ENCODE measurements at regions not wholly inside any gene's neighbourhood (a gene's known extent, or its start where the extent isn't known, plus 50 kb on each side); places are given as distances from the start of the nearest gene placed in this dataset.
A peak's percentile ranks its signal among the peaks of the same experiment; 100 is the strongest.

DNA sequence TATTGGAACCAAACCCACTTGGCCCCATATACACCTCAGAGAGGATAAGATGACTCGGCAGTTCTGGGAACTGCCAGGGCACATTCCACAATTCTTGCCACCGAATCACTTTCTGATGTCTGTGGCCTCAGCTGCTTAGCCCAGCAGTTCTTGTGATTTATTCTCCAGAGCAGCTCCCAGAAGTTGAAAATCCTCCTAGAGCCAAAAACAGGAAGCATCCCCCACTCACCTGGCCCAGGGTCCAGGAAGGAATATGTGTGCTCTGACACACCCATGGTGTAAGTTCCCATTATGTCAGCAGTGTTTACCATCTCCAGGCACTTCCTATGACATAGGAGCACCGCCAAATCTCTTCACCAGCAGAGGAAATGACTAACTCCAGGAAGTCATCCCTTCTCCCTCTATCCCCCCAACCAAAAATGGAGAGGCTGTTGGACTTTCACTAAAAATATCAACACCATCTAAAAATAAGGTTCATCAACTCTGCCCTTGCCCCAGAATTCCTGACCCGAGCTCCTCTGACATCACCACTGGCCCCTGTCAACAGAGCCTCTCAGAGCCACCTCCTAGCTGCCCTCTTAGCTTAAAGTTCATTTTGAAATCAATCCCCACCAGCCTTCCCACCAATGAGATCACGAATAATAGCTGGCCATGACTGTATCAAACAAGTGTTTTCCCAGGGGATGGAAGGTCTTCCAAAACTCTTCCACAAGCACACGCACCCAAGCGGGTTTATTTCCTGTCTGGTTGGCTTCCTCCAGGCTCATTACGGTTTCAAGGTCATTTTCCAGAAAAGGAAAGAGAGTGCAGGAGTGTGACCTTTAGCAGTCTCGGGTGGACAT lies 223.1 kb upstream of the PARD3B start:
- H3K27ac Mint-ChIP-seq, result no peak overlapping the region
- Histone ChIP-seq H3K36me3 (replicated peaks in 1 of 2; ENCODE audit: control extremely low read depth in 1 of 2, control insufficient read depth in 1 of 2, extremely low read depth in 1 of 2, insufficient read depth in 2 of 2, low read length in 1 of 2) (no peaks in the 10 kb centered on the region), H3K27ac (ENCODE audit: low read length in 2 of 2) (no peak overlapping the region), H3K4me3 (ENCODE audit: control extremely low read depth in 1 of 5, extremely low read depth in 1 of 5, insufficient read depth in 1 of 5, low read depth in 2 of 5, low read length in 4 of 5) (no peak overlapping the region), H4K20me1 (ENCODE audit: control insufficient read depth, insufficient read depth, low read length, poor library complexity, severe bottlenecking) (no peaks in the 10 kb centered on the region), H3K9ac (ENCODE audit: low read length) (no peak overlapping the region), H3K4me2 (replicated peaks; ENCODE audit: low read depth, low read length, poor library complexity, severe bottlenecking) (no peak overlapping the region), H2AFZ (ENCODE audit: insufficient read depth, low read depth, low read length, poor library complexity, severe bottlenecking) (no peak overlapping the region), H3K79me2 (ENCODE audit: control insufficient read depth, insufficient read depth, low read length) (no peaks in the 10 kb centered on the region), H3K27me3 (replicated peaks in 1 of 4; ENCODE audit: control extremely low read depth in 1 of 4, control insufficient read depth in 3 of 4, insufficient read depth in 4 of 4, low read length in 3 of 4) (no peaks in the 10 kb centered on the region), H3K4me1 (ENCODE audit: control insufficient read depth in 2 of 2, insufficient read depth in 2 of 2, low read length in 2 of 2) (no peaks in the 10 kb centered on the region), H3K9me3 (ENCODE audit: control extremely low read depth in 1 of 3, control insufficient read depth in 2 of 3, insufficient read depth in 1 of 3, low read length in 2 of 3) (no peaks in the 10 kb centered on the region)
- intact Hi-C loops (cut with micrococcal nuclease), result loop anchor here (10.0 kb wide), 1 partner anchor 1493 kb away; no protein-coding TSS in a partner anchor
- DNase-seq, result no peak
- ChIA-PET CTCF (interaction anchor here (0.9 to 1.2 kb wide), 2 partner anchors 1354 to 1626 kb away, joined by 3 to 5 read pairs; no protein-coding TSS in a partner anchor), POLR2A (no interaction called here)
- TF ChIP-seq, protein P1, sequence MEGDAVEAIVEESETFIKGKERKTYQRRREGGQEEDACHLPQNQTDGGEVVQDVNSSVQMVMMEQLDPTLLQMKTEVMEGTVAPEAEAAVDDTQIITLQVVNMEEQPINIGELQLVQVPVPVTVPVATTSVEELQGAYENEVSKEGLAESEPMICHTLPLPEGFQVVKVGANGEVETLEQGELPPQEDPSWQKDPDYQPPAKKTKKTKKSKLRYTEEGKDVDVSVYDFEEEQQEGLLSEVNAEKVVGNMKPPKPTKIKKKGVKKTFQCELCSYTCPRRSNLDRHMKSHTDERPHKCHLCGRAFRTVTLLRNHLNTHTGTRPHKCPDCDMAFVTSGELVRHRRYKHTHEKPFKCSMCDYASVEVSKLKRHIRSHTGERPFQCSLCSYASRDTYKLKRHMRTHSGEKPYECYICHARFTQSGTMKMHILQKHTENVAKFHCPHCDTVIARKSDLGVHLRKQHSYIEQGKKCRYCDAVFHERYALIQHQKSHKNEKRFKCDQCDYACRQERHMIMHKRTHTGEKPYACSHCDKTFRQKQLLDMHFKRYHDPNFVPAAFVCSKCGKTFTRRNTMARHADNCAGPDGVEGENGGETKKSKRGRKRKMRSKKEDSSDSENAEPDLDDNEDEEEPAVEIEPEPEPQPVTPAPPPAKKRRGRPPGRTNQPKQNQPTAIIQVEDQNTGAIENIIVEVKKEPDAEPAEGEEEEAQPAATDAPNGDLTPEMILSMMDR (IDR thresholded peaks at IDR 0.05), result no peak
- TF ChIP-seq EZH2 (IDR thresholded peaks at IDR 0.05; ENCODE audit: borderline replicate concordance, insufficient read depth, low read depth, low read length, poor library complexity, severe bottlenecking), result no peak
- peaks cover 1% of the 10 kb centered on the region for H3K4me1 Mint-ChIP-seq
- 73% methylated on average over 7 of the region's 9 CpGs for WGBS (ENCODE audit: insufficient coverage)
- no peak for ATAC-seq (ENCODE audit: low read depth)
- no peak overlapping the region for H3K4me3 Mint-ChIP-seq
- H3K9me3 Mint-ChIP-seq (ENCODE audit: insufficient read depth), result no peaks in the 10 kb centered on the region
- peaks cover 14% of the 10 kb centered on the region for H3K27me3 Mint-ChIP-seq

DNA sequence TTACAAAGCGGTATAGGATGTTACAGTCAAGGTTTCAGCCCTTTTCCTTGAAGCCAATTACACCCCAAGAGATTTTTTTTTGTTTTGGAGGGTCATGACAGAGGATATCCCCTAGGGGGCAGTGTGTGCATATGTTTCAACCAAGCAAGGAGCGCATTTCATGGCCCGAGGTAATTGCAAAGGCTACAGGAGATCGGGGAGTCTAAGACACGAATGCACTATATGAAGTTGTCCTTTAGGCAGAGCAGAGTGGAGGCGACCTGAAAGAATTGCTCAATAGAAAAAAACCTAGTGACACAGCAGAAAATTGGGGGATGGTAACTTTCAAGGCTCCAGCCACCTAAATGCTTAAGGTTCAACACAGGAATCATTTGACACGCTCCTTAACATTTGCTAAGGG lies 219.8 kb upstream of the PARD3B start:
- Mint-ChIP-seq H3K9me3 (ENCODE audit: insufficient read depth) (no peaks in the 10 kb centered on the region), H3K4me3 (no peak overlapping the region), H3K27ac (no peak overlapping the region), H3K4me1 (peaks cover 1% of the 10 kb centered on the region), H3K27me3 (peaks cover 5% of the 10 kb centered on the region)
- TF ChIP-seq, protein P1 (IDR thresholded peaks at IDR 0.05), result peak; percentile 83
- no peak for TF ChIP-seq EZH2 (IDR thresholded peaks at IDR 0.05; ENCODE audit: borderline replicate concordance, insufficient read depth, low read depth, low read length, poor library complexity, severe bottlenecking)
- CTCF ChIA-PET, result interaction anchor here (1.1 to 3.5 kb wide), 4 partner anchors 1601 to 1623 kb away, joined by 3 to 28 read pairs (median 10); no protein-coding TSS in a partner anchor
- H3K4me2 ChIP-seq (replicated peaks; ENCODE audit: low read depth, low read length, poor library complexity, severe bottlenecking), result no peak overlapping the region
- no peaks in the 10 kb centered on the region for H3K36me3 ChIP-seq (replicated peaks in 1 of 2; ENCODE audit: control extremely low read depth in 1 of 2, control insufficient read depth in 1 of 2, extremely low read depth in 1 of 2, insufficient read depth in 2 of 2, low read length in 1 of 2)
- no peak overlapping the region for H3K27ac ChIP-seq (ENCODE audit: low read length in 2 of 2)
- H3K4me3 ChIP-seq (ENCODE audit: control extremely low read depth in 1 of 5, extremely low read depth in 1 of 5, insufficient read depth in 1 of 5, low read depth in 2 of 5, low read length in 4 of 5), result no peak overlapping the region
- H3K4me1 ChIP-seq (ENCODE audit: control insufficient read depth in 2 of 2, insufficient read depth in 2 of 2, low read length in 2 of 2), result no peaks in the 10 kb centered on the region
- H2AFZ ChIP-seq (ENCODE audit: insufficient read depth, low read depth, low read length, poor library complexity, severe bottlenecking), result no peak overlapping the region
- no peaks in the 10 kb centered on the region for H3K27me3 ChIP-seq (replicated peaks in 1 of 4; ENCODE audit: control extremely low read depth in 1 of 4, control insufficient read depth in 3 of 4, insufficient read depth in 4 of 4, low read length in 3 of 4)
- intact Hi-C loops (cut with micrococcal nuclease), result loop anchor here (1.0 to 10.0 kb wide), 4 partner anchors 1351 to 1623 kb away; no protein-coding TSS in a partner anchor
- no peak overlapping the region for H3K9ac ChIP-seq (ENCODE audit: low read length)
- no peaks in the 10 kb centered on the region for H3K79me2 ChIP-seq (ENCODE audit: control insufficient read depth, insufficient read depth, low read length)
- POLR2A ChIA-PET, result no interaction called here
- H3K9me3 ChIP-seq (ENCODE audit: control extremely low read depth in 1 of 3, control insufficient read depth in 2 of 3, insufficient read depth in 1 of 3, low read length in 2 of 3), result no peaks in the 10 kb centered on the region
- no peaks in the 10 kb centered on the region for H4K20me1 ChIP-seq (ENCODE audit: control insufficient read depth, insufficient read depth, low read length, poor library complexity, severe bottlenecking)
- ATAC-seq (ENCODE audit: low read depth) (no peak), DNase-seq (peak; percentile 63)
- 7% methylated on average over 2 of the region's 7 CpGs for whole genome bisulfite sequencing (ENCODE audit: insufficient coverage)
